Astrocyte of the hippocampus (primary cell): ENCODE measurements at regions not wholly inside any gene's neighbourhood (a gene's known extent, or its start where the extent isn't known, plus 50 kb on each side); places are given as distances from the start of the nearest gene placed in this dataset.

Source experiments
- DNase-seq: peaks from one replicate; pipeline ENCODE4 v3.0.0; 2011; ENCODE audit warnings: low read depth, low spot score

DNA sequence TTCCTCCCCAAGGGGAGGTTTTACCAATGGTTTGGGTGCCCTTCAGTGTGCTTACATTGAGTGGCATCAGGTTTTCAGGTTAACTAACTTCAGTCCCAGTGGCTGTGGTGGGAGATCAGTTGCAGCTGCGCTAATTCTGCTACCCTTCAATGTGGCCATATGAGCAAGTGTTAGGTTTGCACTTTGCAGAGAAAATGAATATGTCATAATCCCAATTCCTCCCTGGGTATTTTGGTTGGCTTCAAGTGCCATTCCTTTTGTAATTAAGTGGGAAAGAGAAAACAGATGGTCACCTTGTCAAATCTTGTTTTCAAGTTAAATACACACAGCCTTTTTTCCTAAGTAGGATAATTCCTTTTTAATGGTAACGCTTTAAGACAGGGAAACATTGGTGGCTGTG lies 236.2 kb downstream of the TLE4 start:
- peak; percentile 31 for DNase-seq

DNA sequence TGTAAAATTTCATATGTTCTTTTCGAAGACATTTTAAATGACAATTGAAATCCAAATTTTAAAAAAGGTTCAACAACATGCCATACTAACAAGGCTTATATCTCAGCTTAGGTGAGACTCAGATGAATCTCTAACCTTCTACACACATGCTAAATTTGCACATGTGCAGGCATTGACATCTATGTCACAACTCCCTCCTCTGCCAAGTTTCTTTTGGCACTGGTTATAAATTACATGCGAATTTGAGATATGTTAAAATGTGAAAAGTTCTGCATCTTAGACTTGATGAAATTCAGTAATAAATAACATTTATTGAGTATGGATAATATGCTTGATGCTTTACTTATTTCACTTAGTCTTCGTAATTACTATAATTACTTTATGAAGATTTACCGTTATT lies 234.3 kb downstream of the TLE4 start:
- DNase-seq, result no peak

DNA sequence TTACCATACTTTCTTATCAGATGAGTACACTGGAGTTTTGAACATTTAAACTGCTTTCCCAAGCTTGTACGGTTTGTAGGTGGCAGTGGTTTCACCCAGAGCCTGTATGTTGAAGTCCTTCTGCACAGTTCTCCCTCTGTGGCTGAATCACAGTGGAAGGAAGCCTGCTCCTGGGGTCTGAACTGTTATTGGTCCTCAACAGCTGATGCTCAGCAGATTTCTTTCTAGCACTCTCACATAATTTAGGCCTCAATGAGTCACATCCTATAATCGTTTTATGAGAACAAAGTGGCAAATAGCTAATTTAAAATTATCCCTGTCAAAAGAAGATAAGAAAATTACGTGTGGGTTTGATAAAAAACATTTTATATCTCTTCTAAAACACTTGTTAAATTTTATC lies 229.7 kb downstream of the TLE4 start:
- DNase-seq, result no peak

DNA sequence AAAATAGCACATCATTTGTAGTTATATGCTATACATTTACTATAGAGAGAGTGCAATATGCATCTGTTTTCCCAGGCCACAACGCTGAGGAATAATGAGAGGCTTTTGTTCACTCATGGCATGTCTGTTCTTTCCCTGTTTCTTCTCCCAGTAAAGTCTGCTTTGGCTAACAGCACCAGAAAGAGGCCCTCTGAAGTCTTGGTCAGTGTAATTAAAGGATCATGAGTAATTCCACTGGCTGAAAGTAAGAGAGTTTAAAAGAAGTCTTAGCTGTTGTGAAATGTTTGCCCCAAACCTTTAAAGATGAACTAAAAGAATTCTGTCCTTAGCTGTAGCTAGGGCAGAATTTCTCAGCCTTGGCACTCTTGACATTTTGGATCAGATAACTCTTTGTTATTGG lies 228.8 kb downstream of the TLE4 start:
- DNase-seq, result no peak

DNA sequence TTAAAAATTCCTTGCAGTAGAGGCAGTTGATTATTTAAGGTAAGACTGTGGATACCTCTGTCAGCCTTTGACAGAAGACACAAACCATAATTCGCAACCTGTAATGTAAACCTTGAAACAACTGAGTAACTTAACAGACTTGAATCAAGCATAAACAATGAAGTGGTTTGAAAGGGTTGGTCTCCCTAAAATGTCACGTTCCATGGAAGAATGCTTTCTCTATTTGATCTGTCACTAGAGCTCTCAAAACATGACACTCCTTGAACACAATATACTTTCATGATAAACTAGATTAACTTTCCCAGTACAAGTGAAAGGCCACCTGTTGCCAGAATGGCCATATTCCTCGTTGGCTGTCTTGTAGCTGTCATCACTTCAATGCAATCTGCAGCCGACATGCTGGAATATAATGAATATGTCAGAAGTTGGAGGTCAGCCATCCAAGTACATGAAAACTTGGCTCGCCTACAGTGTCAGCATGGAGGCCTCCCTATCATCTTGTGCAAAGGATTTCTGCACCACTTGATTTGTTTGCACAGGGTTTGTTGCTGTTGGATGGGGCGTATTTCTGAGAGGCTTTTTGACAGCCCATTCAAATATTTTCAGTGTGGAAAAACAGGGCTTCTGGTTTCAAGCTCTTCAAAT lies 228.0 kb downstream of the TLE4 start:
- peak; percentile 82 for DNase-seq

DNA sequence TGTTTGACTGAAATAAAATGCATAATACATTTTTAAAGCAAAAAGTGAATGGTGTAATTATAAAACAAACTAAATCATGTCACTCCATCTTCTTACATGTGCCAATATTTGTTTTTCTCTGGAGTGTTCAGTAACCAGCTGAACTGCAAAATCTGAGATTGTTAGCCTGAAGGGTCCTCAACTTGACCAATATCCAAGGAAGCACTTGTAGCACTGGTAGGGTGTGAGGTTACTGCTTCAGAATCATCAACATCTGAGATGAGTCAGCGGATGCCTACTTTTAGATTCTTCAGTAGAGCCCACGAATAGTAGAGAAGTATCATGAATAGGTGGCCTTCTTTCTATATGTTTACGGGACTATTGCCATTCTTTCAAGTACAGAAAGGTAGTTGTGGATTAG lies 226.7 kb downstream of the TLE4 start:
- no peak for DNase-seq

DNA sequence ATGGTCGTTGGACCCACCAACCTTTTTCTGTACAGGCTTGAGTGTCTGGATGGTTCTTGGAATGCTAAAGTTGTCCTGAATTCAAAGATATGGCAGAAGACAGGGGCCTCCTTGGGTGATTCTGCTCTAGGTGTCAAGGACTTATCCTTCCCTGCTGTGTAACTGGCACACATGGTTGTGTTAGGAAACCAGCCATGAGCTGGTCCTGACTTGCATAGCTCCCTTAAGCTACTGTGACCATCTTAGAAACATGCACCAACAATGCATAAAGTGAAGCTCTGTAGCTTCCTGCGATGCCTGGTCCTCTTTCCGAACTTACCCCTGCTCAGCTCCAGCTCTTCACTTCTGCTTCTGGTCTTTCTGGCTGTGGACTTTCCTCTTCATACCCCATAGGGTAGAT lies 224.6 kb downstream of the TLE4 start:
- DNase-seq, result no peak

DNA sequence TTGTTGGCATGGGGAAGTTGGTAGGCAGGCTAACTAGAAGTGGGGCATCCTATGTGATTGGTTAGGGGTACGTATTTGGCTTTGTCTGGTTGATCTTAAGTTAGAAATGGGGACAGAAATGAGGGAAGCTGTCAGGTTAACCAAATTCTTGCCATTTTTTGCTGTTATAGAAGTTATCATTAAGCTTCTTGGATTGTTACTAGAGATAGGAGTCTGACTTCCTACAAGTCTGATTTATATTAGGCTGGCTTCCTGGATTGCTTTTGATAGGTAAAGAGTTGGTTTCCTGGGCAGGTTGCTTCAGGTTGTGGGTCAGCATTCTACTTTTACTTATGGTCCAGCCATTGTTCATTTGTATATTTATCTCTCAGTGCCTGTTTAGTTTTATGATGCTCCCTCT lies 216.9 kb downstream of the TLE4 start:
- DNase-seq, result no peak

DNA sequence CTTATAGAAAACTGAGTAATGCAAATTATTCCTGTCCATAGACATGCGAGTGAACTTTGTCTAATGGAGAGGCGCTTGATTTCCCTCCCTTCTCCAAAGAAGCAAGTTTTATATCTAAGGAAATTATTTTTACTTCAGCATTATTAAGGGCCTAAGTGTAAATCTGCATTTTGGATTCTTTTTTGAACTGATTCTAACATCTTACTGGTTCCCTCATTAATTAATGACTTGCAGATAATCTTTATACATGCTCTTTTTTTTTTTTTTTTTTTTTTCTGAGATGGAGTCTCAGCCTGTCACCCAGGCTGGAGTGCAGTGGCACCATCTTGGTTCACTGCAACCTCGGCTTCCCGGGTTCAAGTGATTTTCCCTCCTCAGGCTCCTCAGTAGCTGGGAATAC lies 209.5 kb downstream of the TLE4 start:
- no peak for DNase-seq

DNA sequence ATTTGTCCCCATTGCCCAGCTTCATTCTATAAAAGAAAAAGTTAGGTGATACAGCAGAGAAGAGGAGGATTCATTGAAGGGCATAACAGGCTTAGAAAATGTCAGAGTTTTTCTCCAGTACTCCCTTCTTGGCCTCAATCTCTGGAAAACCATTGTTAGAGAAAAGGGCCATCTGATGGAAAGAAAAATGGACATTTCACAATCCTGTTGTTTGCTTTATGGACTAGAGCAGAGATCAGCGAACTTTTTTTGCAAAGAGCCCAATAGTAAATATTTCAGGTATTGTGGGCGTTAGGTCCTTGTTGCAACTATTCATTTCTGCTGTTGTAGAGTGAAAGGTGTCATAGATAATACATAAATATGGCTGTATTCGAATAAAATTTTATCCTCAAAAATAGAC lies 208.8 kb downstream of the TLE4 start:
- DNase-seq, result no peak

DNA sequence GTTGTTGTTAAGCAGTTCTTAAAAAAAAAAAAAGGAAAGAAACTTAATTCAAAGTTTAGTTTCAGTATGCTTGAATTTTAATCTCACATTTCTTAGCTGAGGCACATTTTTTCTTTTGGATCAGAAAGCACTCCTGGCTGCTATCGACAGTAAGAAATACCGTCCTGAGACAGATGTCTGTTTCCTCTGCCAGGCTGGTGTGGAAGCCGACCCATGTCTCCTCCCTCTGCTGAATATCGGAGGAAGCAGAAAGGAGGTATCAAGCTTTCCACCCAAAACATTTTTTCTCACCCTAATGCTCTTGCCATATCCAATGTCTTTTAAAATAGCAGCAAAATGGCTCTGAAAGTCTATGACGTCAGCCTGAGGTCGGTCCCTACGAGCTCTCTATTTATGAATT lies 208.1 kb downstream of the TLE4 start:
- no peak for DNase-seq

DNA sequence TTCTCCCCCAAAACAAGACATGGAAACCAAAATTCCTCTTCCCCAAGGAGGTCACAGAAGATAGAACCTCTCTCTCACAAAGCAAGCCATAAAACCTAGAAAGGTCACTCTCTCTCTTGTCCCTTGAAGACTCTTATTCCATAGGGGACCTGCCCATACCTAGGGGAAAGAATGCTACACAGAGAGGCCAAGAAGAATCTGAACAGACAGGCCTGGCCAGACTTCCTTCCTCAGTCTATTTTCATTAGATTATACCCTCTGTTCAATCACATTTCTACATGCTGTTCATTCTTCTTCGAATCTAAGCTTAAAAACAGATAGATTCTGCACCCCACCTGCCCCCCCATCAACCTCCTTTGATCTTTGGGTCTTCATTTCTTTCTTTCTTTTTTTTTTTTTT lies 206.8 kb downstream of the TLE4 start:
- no peak for DNase-seq

DNA sequence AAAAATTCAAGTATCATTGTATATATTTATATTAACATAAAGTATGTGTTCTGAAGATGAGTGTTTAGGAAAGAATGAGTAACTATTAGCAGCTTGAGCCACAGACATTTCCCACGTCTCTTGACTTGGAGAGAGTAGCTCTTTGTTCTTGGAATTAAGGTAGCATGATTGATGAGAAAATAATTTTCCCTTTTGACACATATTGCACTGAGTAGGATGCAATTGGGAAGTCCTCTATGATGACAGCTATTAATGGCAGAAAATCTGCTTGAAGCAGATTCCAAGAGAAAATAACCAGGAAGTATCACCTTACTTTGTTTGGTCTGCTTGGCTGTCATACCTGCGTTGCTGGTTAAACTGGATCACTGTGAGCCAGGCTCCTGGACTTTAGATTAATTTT lies 204.8 kb downstream of the TLE4 start:
- DNase-seq, result peak; percentile 20
